SIG-M5 (cell line): ENCODE measurements at regions not wholly inside any gene's neighbourhood (a gene's known extent, or its start where the extent isn't known, plus 50 kb on each side); places are given as distances from the start of the nearest gene placed in this dataset.

ENCODE experiments used
- DNase-seq: peaks from one replicate; lab custom pipeline; 2025; lab: John Stamatoyannopoulos, UW

DNA sequence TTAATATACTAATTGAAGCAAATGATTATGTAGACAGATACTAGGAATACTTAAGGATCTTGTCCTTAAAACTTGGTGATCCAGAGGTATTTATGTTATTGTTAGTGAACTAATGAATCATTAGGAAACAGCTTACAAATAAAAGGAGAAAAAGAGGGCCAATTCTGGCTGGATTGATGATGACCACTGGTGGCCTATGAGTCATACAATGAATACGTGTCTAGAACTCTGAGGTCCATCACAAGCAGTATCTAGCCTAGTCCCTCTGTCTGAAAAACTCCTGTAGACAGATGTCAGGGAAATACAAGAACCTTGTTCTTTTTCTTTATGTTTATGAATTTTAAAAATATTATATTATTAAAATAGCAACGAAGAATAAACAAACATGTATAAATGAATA, 51.7 kb upstream of the RTL1 start:
- no peak for DNase-seq

GRCh38 chr14:100962494-100962893, 59.0 kb upstream of the RTL1 start:
- no peak for DNase-seq

GRCh38 chr14:100965296-100965695, 61.8 kb upstream of the RTL1 start:
- no peak for DNase-seq

- DNase-seq = no peak
These were observed 63.7 kb upstream of the RTL1 start for GRCh38 chr14:100967178-100967577.

- no peak for DNase-seq
These were observed 64.4 kb upstream of the RTL1 start for GRCh38 chr14:100967930-100968329.

DNA sequence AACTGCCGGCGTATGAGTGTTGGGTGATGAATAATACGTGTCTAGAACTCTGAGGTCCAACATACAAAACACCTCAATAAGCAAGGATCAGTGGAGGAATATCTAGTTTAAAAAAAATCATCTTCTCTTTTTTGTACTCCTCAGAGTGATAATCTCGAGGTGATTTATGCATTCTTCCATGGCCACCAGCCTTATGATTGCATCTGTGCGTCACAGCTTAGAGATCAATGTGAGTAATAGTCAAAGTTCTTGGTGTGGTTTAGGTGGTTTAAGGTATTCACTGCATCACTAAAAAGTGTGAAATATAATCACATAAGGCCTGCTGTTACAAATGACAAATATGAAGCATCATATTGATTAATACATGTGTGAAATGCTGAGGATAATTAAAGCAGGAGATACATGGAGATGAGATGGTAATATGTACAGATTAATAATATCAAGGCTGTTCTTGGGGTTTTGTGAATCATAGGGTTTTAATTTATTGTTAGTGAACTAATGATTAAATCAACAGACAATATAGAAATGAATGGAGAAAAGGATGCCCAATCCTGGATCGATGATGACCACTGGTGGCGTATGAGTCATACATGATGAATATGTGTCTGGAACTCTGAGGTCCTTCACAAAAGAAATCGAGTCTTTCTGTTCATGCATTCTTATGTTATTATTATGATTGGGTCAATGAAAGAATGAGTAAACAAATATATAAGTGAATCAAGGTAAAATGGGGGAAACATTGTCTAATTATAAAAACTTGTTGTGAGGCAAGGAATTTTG, 68.8 kb upstream of the RTL1 start:
- no peak for DNase-seq

DNA sequence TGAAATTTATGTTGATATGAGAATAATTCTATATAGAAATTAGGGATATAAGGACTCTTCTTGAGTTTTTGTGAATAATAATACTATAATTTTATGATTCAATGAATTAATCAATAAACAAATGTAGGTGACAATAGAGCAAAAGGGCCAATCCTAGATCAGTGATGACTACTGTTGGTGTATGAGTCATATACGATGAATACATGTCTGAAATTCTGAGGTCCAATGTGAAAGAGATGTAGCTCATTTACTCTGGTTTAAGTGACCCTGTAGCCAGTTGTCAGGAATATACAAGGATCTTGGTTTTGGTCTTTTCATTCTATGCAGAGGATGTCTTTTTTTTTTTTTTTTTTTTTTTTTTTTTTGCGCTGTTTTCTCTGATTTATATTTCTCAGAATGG, 72.1 kb upstream of the RTL1 start:
- no peak for DNase-seq

DNA sequence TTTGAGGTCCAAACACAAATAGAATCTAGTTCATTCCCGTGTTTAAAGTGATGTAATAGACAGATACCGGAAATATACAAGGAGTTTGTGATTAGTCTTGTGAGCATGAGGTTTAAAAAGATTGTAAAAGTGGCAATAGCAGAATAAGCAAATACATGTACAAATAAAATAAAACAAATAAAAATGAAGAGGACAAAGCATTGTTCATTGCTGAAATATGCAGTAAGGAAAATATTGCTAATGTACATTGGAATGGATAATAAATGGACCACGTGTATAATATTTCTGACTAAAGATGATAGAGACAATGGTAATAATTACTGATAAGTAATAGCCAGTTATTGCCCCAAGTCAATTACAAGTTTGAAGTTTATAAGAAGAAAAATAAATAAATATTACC, 75.6 kb upstream of the RTL1 start:
- no peak for DNase-seq

GRCh38 chr14:100979780-100980179, 76.3 kb upstream of the RTL1 start:
- DNase-seq = no peak

- DNase-seq = no peak
These were observed 77.3 kb upstream of the RTL1 start for GRCh38 chr14:100980823-100981222.

DNA sequence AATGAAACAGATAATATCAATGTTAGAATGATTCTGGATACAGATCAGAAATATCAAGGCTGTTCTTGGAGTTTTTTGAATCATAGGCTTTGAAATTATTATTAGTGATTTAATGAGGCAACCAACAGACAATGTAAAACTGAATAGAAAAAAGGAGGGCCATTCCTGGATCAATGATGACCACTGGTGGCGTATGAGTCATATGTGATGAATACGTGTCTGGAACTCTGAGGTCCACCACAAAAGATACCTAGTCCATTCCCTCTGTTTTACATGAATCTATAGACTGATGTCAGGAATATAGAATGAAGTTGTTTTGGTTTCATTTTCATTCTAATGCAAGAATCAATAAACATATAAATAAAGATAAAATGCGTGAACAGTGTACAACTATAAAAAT, 78.3 kb upstream of the RTL1 start:
- no peak for DNase-seq

- no peak for DNase-seq
These were observed 78.8 kb upstream of the RTL1 start for GRCh38 chr14:100982353-100982752.

GRCh38 chr14:100982762-100983161, 79.2 kb upstream of the RTL1 start:
- DNase-seq = no peak

DNA sequence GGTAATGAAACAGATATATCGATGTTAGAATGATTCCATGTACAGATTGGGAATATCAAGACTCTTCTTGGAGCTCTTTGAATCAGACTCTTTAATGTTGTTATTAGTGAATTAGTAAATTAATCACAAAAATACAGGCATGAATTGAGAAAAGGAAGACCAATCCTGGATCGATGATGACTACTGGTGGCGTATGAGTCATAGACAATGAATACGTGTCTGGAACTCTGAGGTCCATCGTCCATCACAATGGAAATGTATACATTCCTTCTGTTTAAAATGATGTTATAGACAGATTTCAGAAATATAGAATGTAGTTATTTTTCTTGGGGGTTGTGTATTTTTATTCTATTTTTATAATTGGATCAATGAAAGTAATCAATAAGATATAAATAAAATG, 80.2 kb upstream of the RTL1 start:
- no peak for DNase-seq

- no peak for DNase-seq
These were observed 84.5 kb upstream of the RTL1 start for GRCh38 chr14:100988011-100988410.

DNA sequence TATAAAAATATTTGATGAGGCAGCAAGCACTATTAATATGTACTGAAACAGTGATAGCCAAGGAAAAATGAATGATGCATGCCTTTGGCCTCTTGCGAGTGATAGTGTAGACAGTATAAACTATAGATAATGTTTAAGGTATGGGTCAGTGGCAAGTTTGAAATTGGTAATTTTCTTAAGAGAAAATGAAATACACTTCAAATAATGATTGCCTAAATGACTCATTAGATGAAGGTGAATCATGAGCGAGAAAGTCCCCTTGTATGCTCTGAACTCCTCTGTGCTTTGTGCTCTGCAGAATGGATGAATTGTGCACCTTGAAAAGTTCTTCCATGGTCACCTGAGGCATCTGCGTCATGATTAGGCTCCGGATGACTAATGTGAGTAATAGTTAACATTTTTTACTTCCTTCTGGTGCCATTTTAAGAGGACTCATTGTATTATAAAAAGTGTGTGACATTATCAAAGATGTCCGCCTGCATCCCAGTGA, 84.9 kb upstream of the RTL1 start:
- no peak for DNase-seq

DNA sequence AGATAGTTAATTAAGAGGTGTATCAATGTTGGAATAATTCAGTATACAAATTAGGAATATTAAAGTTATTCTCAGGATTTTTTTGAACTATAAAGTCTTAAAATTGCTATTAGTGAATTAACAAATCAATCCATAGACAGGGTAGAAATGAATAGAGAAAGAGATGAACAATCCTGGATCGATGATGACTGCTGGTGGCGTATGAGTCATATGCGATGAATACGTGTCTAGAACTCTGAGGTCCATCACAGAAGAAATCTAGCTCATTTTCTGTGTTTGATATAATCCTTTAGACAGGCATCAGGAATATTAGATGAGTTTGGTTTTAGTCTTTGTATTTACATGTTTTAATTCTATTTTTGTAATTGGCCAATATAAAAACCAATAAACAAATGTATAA, 85.4 kb upstream of the RTL1 start:
- DNase-seq = no peak

GRCh38 chr14:100989924-100990323, 86.4 kb upstream of the RTL1 start:
- DNase-seq = no peak

- DNase-seq = no peak
These were observed 90.6 kb upstream of the RTL1 start for GRCh38 chr14:100994082-100994481.

- no peak for DNase-seq
These were observed 91.3 kb upstream of the RTL1 start for GRCh38 chr14:100994756-100995330.

DNA sequence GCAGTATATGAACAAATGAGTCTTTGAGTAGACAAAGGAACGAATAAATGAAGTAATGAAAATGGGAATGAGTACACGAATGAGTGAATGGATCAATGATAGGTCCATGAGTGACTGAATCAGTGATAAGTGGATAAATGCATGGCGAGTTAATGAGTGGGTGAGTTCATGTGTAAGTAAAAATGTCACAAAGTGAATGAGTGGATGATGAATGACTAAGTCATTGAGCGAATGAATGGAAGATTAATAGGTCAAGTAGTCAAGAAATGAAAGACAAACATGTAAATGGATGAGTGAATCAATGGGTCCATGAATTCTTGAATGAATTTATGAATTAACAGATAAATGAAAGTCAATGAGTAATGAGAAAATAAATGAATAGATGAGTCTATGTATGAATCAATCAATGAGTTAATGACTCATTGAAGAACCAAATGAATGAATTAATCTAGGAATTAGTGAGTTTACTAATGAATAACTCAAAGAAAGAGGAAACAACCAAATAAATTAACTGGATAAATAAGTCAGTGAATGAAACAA, 97.3 kb upstream of the RTL1 start:
- DNase-seq = no peak

- DNase-seq = no peak
These were observed 98.0 kb upstream of the RTL1 start for GRCh38 chr14:101001311-101002069.

DNA sequence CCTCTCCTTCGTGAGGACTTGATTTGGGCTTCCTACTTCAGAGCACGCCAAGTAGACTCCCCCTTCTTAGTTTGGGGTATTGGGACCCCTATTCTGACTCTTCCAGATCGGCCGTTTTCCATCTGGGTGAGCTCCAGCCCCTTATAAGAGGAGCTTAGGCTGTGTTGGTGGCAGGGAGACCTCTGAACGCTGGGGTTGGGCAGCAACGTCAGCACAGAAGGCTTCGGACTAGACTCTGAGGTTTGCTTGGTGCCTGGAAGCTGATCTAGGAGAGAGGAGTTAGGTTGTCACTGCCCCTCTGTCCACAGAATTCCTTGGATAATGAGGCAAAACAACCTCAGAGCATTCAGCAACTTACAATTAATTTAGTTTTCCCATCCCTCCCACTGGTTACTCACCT, 99.2 kb upstream of the RTL1 start:
- no peak for DNase-seq
